Sigmoid colon (tissue), 6 donors: ENCODE measurements at regions not wholly inside any gene's neighbourhood (a gene's known extent, or its start where the extent isn't known, plus 50 kb on each side); places are given as distances from the start of the nearest gene placed in this dataset.

Experiments used
- DNase-seq: peaks from one replicate; pipeline ENCODE4 v3.0.0-alpha.2; 2019
- H3K27ac ChIP-seq, 4 donors: fragments of 200-600 bp; sonication (generic); one replicate each; pipeline ENCODE4 v1.5.1; 2016 to 2019; ENCODE audit warnings: mild to moderate bottlenecking in 1 of 4
- H3K27me3 ChIP-seq, 3 donors: fragments of 200-600 bp; sonication (generic); one replicate each; pipeline ENCODE4 v1.5.1; 2019; ENCODE audit warnings: mild to moderate bottlenecking in 1 of 3
- H3K36me3 ChIP-seq, 4 donors: fragments of 200-600 bp; sonication (generic); one replicate each; pipeline ENCODE4 v1.5.1; 2016 to 2019
- H3K4me1 ChIP-seq, 4 donors: fragments of 200-600 bp; sonication (generic); one replicate each; pipeline ENCODE4 v1.5.1; 2017 to 2019
- H3K4me3 ChIP-seq, 4 donors: fragments of 200-600 bp; sonication (generic); one replicate each; pipeline ENCODE4 v1.5.1; 2017 to 2019; ENCODE audit warnings: mild to moderate bottlenecking in 2 of 4, moderate library complexity in 1 of 4
- H3K9me3 ChIP-seq, 4 donors: fragments of 200-600 bp in 3 of 4; sonication (generic) in 3 of 4; one replicate each; pipeline versions ENCODE4 v1.5.1 to v1.6.1; 2013 to 2019
- CTCF ChIP-seq, 4 experiments: fragments of 450-650 bp in 3 of 4; fragments of 200-600 bp in 1 of 4; IDR thresholded peaks; one replicate each; pipeline ENCODE4 v1.5.1; 2016 to 2019; ENCODE audit warnings: antibody characterized with exemption in 4 of 4, mild to moderate bottlenecking in 3 of 4, moderate library complexity in 2 of 4
- EP300 ChIP-seq, 4 donors: sonication (generic); formaldehyde crosslinking; IDR thresholded peaks; one replicate each; pipeline ENCODE4 v1.6.1; 2017; ENCODE audit warnings: antibody characterized with exemption in 4 of 4
- POLR2A ChIP-seq, 2 donors: fragments of 450-650 bp; IDR thresholded peaks; one replicate each; pipeline ENCODE4 v1.6.1; 2016; ENCODE audit warnings: antibody characterized with exemption in 2 of 2, mild to moderate bottlenecking in 2 of 2, moderate library complexity in 2 of 2
- POLR2AphosphoS5 ChIP-seq, 4 donors: sonication (generic); formaldehyde crosslinking; IDR thresholded peaks; one replicate each; pipeline ENCODE4 v1.6.1; 2017; ENCODE audit warnings: antibody characterized with exemption in 4 of 4
- WGBS, 2 donors: extraction: QIAGEN DNeasy Blood & Tissue Kit; methylation state at CpG; one replicate each; pipeline ENCODE4 v1.1.7; 2013; 5-methylcytosine and 5-hydroxymethylcytosine counted together
- intact Hi-C: fragments of 100-400 bp; cut with DNase I; formaldehyde crosslinking; loops from one replicate; pipeline ENCODE4 v1.15.1; 2023
- donor health status: healthy with polysubstance abuse.
- donor health status: healthy.

- 92 to 94% methylated on average over 6 of the region's 6 CpGs for WGBS, 2 donors
- no peak for DNase-seq
- no peak overlapping the region for H3K27ac ChIP-seq
- no peak overlapping the region for H3K4me3 ChIP-seq
- H3K4me1 ChIP-seq: peaks cover 0 to 16% (median 8%) of the 10 kb centered on the region in 4 donors
- H3K9me3 ChIP-seq: no peaks in the 10 kb centered on the region
- H3K36me3 ChIP-seq: no peaks in the 10 kb centered on the region
- TF ChIP-seq CTCF (IDR thresholded peaks at IDR 0.05) (no peak), POLR2A (IDR thresholded peaks at IDR 0.05) (no peak), EP300 (IDR thresholded peaks at IDR 0.05) (no peak), POLR2AphosphoS5 (IDR thresholded peaks at IDR 0.05) (no peak)
- H3K27me3 ChIP-seq: no peaks in the 10 kb centered on the region
- intact Hi-C loops: no loop called here
Observed at GRCh38 chr20:50428097-50428828, 81.9 kb upstream of the PTPN1 start.

GRCh38 chr20:50429412-50429811, 80.8 kb upstream of the PTPN1 start:
- 69 to 84% methylated on average over 5 of the region's 5 CpGs for WGBS, 2 donors

GRCh38 chr20:50431066-50431450, 79.1 kb upstream of the PTPN1 start:
- intact Hi-C loops: no loop called here
- TF ChIP-seq POLR2AphosphoS5 (IDR thresholded peaks at IDR 0.05) (no peak), CTCF (IDR thresholded peaks at IDR 0.05) (no peak), POLR2A (IDR thresholded peaks at IDR 0.05) (no peak), EP300 (IDR thresholded peaks at IDR 0.05) (no peak)

More at GRCh38 chr20:50429412-50429811, 80.8 kb upstream of the PTPN1 start:
- Histone ChIP-seq H3K36me3 (no peaks in the 10 kb centered on the region), H3K27me3 (no peaks in the 10 kb centered on the region), H3K4me3 (no peak overlapping the region), H3K4me1 (peaks cover 0 to 6% (median 0%) of the 10 kb centered on the region in 4 donors), H3K27ac (no peak overlapping the region), H3K9me3 (no peaks in the 10 kb centered on the region)
- TF ChIP-seq POLR2AphosphoS5 (IDR thresholded peaks at IDR 0.05) (no peak), CTCF (IDR thresholded peaks at IDR 0.05) (no peak), EP300 (IDR thresholded peaks at IDR 0.05) (no peak), POLR2A (IDR thresholded peaks at IDR 0.05) (no peak)
- intact Hi-C loops: no loop called here
- DNase-seq: no peak

GRCh38 chr20:50433001-50433761, 77.0 kb upstream of the PTPN1 start:
- Histone ChIP-seq H3K27me3 (no peaks in the 10 kb centered on the region), H3K27ac (no peak overlapping the region), H3K36me3 (no peaks in the 10 kb centered on the region), H3K4me3 (no peak overlapping the region), H3K4me1 (no peaks in the 10 kb centered on the region), H3K9me3 (no peaks in the 10 kb centered on the region)
- 95 to 96% methylated on average over 4 of the region's 4 CpGs for WGBS, 2 donors
- DNase-seq: no peak
- intact Hi-C loops: no loop called here
- TF ChIP-seq EP300 (IDR thresholded peaks at IDR 0.05) (no peak), POLR2A (IDR thresholded peaks at IDR 0.05) (no peak), CTCF (IDR thresholded peaks at IDR 0.05) (no peak), POLR2AphosphoS5 (IDR thresholded peaks at IDR 0.05) (no peak)

More at GRCh38 chr20:50431066-50431450, 79.1 kb upstream of the PTPN1 start:
- Histone ChIP-seq H3K4me3 (no peak overlapping the region), H3K27me3 (no peaks in the 10 kb centered on the region), H3K36me3 (no peaks in the 10 kb centered on the region), H3K9me3 (no peaks in the 10 kb centered on the region), H3K27ac (no peak overlapping the region), H3K4me1 (peaks cover 0 to 6% (median 0%) of the 10 kb centered on the region in 4 donors)
- DNase-seq: no peak
- 49 to 80% methylated on average over 9 of the region's 9 CpGs for WGBS, 2 donors
